ENCODE measurements at regions not wholly inside any gene's neighbourhood (a gene's known extent, or its start where the extent isn't known, plus 50 kb on each side); places are given as distances from the start of the nearest gene placed in this dataset.
"Not testable (repeated sequence)": the region's sequence is repeated elsewhere in the genome, so short reads cannot be mapped to it uniquely, and the experiment has no call there.

DNA sequence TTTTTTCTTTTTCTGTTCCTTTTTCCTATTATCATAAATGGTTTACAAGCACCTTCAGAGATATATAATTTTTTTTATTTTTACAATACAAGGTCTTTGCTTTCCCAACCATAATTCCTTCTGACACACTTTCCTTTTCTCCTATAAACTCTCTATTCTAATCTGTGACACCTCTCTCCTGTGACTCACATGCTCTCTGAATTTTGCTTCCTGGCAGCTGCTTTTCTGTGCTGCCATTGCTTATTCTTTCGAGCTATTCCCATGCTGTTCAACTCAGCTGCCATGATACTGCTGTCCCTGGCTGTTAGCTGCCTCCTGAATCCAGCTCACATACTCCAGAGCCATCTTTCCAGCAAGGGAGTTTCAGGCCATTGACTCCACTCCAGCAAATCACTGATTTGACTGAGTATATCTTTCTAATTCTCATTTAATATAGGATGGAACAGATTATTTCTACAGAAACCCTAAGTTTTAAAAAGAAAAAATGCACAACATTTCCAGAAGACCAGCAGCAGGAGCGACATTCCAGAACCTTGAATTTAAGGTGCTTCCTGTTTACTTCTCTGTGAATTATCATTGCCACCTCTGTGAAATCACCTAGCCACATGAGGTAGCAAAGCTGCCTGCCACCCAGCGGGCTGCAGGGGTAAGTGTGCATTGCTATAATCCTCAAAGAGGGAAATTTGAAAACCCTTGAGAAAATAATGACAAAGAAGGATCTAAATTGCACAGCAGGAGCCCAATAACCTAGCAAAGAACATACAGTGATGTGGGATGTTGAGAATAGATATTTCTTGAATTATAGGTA is 1442.6 kb downstream of the KHDRBS2 start:
- in situ Hi-C loops (cut with MboI); ATAC-seq; H3K4me1 ChIP-seq (replicated peaks in 1 of 2; ENCODE audit: control insufficient read depth in 2 of 2, insufficient read depth in 2 of 2, low read length in 2 of 2): not testable (repeated sequence)

GRCh38 chr6:60830726-60831125 is 1455.3 kb downstream of the KHDRBS2 start:
- H3K79me2 ChIP-seq (ENCODE audit: control insufficient read depth, insufficient read depth, low read length); H3K9me1 ChIP-seq (ENCODE audit: control insufficient read depth, insufficient read depth, low read length); DNase-seq (ENCODE audit: extremely low read depth in 1 of 4, low spot score in 3 of 4); ATAC-seq; in situ Hi-C loops (cut with MboI); H3K9ac ChIP-seq (ENCODE audit: insufficient read depth in 1 of 2, low read depth in 2 of 2, low read length in 2 of 2); POLR2A ChIA-PET; H3K36me3 ChIP-seq (ENCODE audit: control insufficient read depth, insufficient read depth, low read length); H3K4me3 ChIP-seq; H2AFZ ChIP-seq (ENCODE audit: low read depth, low read length); H3K9me3 ChIP-seq (replicated peaks; ENCODE audit: control insufficient read depth, insufficient read depth, low read depth, low read length); H3K4me1 ChIP-seq (replicated peaks in 1 of 2; ENCODE audit: control insufficient read depth in 2 of 2, insufficient read depth in 2 of 2, low read length in 2 of 2); H3K4me2 ChIP-seq (ENCODE audit: insufficient read depth, low read length); H3K27me3 ChIP-seq (ENCODE audit: control insufficient read depth in 2 of 2, insufficient read depth in 2 of 2, low read length in 2 of 2); H3K27ac ChIP-seq (ENCODE audit: extremely low read depth, low read depth, low read length); intact Hi-C loops (cut with micrococcal nuclease); H4K20me1 ChIP-seq (replicated peaks; ENCODE audit: control insufficient read depth, insufficient read depth, low read length); BruUV-seq (replicated peaks); FAIRE-seq; CTCF ChIA-PET (ENCODE audit: low intra/inter-chr PET ratio): not testable (repeated sequence)
- whole genome bisulfite sequencing (ENCODE audit: insufficient coverage, low coverage, missing lambda C conversion rate) = 0% methylated on average over 2 of the region's 4 CpGs

More for the DNA sequence above, 1442.6 kb downstream of the KHDRBS2 start:
- DNase-seq (ENCODE audit: extremely low read depth in 1 of 4, low spot score in 3 of 4); H3K9me1 ChIP-seq (ENCODE audit: control insufficient read depth, insufficient read depth, low read length); H3K9me3 ChIP-seq (replicated peaks; ENCODE audit: control insufficient read depth, insufficient read depth, low read depth, low read length); H3K4me2 ChIP-seq (ENCODE audit: insufficient read depth, low read length); CTCF ChIA-PET (ENCODE audit: low intra/inter-chr PET ratio); H3K27me3 ChIP-seq (ENCODE audit: control insufficient read depth in 2 of 2, insufficient read depth in 2 of 2, low read length in 2 of 2); intact Hi-C loops (cut with micrococcal nuclease); H3K9ac ChIP-seq (ENCODE audit: insufficient read depth in 1 of 2, low read depth in 2 of 2, low read length in 2 of 2); POLR2A ChIA-PET; FAIRE-seq; BruUV-seq (replicated peaks); H3K79me2 ChIP-seq (ENCODE audit: control insufficient read depth, insufficient read depth, low read length); H3K4me3 ChIP-seq; H3K36me3 ChIP-seq (ENCODE audit: control insufficient read depth, insufficient read depth, low read length); H4K20me1 ChIP-seq (replicated peaks; ENCODE audit: control insufficient read depth, insufficient read depth, low read length); H3K27ac ChIP-seq (ENCODE audit: extremely low read depth, low read depth, low read length); H2AFZ ChIP-seq (ENCODE audit: low read depth, low read length): not testable (repeated sequence)
- 0% methylated on average over 3 of the region's 3 CpGs for WGBS (ENCODE audit: insufficient coverage, low coverage, missing lambda C conversion rate)

DNA sequence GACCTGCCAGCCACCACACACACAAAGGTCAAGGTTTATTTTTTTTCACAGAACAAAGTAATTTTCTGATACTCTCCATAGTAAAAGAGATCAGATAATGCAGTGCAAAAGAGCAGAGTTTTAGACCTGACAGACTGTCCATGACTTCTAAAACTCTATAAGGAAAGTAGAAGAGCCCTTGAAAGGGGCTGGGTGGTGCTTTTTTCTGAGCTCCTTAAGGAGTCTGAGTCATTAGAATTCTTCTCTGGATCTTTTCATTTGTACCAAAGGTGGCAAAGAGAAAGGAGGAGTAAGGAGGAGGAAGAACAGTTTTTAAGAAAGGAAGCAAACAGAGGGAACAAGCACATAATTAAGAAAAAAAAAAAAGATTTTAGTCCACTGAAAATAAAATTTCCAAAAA is 1463.4 kb downstream of the KHDRBS2 start:
- POLR2A ChIA-PET; H3K9ac ChIP-seq (ENCODE audit: insufficient read depth in 1 of 2, low read depth in 2 of 2, low read length in 2 of 2); FAIRE-seq; H3K36me3 ChIP-seq (ENCODE audit: control insufficient read depth, insufficient read depth, low read length); H3K4me1 ChIP-seq (replicated peaks in 1 of 2; ENCODE audit: control insufficient read depth in 2 of 2, insufficient read depth in 2 of 2, low read length in 2 of 2); BruUV-seq (replicated peaks); CTCF ChIA-PET (ENCODE audit: low intra/inter-chr PET ratio); intact Hi-C loops (cut with micrococcal nuclease); DNase-seq (ENCODE audit: extremely low read depth in 1 of 4, low spot score in 3 of 4); H3K9me1 ChIP-seq (ENCODE audit: control insufficient read depth, insufficient read depth, low read length); H4K20me1 ChIP-seq (replicated peaks; ENCODE audit: control insufficient read depth, insufficient read depth, low read length); H3K4me3 ChIP-seq; H3K4me2 ChIP-seq (ENCODE audit: insufficient read depth, low read length); H3K27me3 ChIP-seq (ENCODE audit: control insufficient read depth in 2 of 2, insufficient read depth in 2 of 2, low read length in 2 of 2); ATAC-seq; H2AFZ ChIP-seq (ENCODE audit: low read depth, low read length); H3K79me2 ChIP-seq (ENCODE audit: control insufficient read depth, insufficient read depth, low read length); H3K27ac ChIP-seq (ENCODE audit: extremely low read depth, low read depth, low read length); H3K9me3 ChIP-seq (replicated peaks; ENCODE audit: control insufficient read depth, insufficient read depth, low read depth, low read length); in situ Hi-C loops (cut with MboI): not testable (repeated sequence)

GRCh38 chr6:60818072-60818471 is 1468.0 kb downstream of the KHDRBS2 start:
- 0% methylated on average over 1 of the region's 2 CpGs for WGBS (ENCODE audit: insufficient coverage, low coverage, missing lambda C conversion rate)
- CTCF ChIA-PET (ENCODE audit: low intra/inter-chr PET ratio) = not testable (repeated sequence)

More at GRCh38 chr6:60818072-60818471, 1468.0 kb downstream of the KHDRBS2 start:
- H3K27me3 ChIP-seq (ENCODE audit: control insufficient read depth in 2 of 2, insufficient read depth in 2 of 2, low read length in 2 of 2); BruUV-seq (replicated peaks); ATAC-seq; POLR2A ChIA-PET; H2AFZ ChIP-seq (ENCODE audit: low read depth, low read length); DNase-seq (ENCODE audit: extremely low read depth in 1 of 4, low spot score in 3 of 4); intact Hi-C loops (cut with micrococcal nuclease); H3K9ac ChIP-seq (ENCODE audit: insufficient read depth in 1 of 2, low read depth in 2 of 2, low read length in 2 of 2); H3K4me3 ChIP-seq; H3K4me2 ChIP-seq (ENCODE audit: insufficient read depth, low read length); H3K9me1 ChIP-seq (ENCODE audit: control insufficient read depth, insufficient read depth, low read length); H3K79me2 ChIP-seq (ENCODE audit: control insufficient read depth, insufficient read depth, low read length); H3K27ac ChIP-seq (ENCODE audit: extremely low read depth, low read depth, low read length); H3K4me1 ChIP-seq (replicated peaks in 1 of 2; ENCODE audit: control insufficient read depth in 2 of 2, insufficient read depth in 2 of 2, low read length in 2 of 2); in situ Hi-C loops (cut with MboI); H3K9me3 ChIP-seq (replicated peaks; ENCODE audit: control insufficient read depth, insufficient read depth, low read depth, low read length); H4K20me1 ChIP-seq (replicated peaks; ENCODE audit: control insufficient read depth, insufficient read depth, low read length); FAIRE-seq; H3K36me3 ChIP-seq (ENCODE audit: control insufficient read depth, insufficient read depth, low read length): not testable (repeated sequence)
